Ascending aorta (tissue), 2 donors: ENCODE measurements at regions not wholly inside any gene's neighbourhood (a gene's known extent, or its start where the extent isn't known, plus 50 kb on each side); places are given as distances from the start of the nearest gene placed in this dataset.

Experiments used
- DNase-seq, 2 donors: peaks; one replicate each; pipeline ENCODE4 v3.0.0-alpha.2; 2019; ENCODE audit warnings: low spot score in 2 of 2
- H3K27ac ChIP-seq, 2 donors: fragments of 200-600 bp; sonication (generic); one replicate each; pipeline ENCODE4 v1.5.1; 2016 to 2017; ENCODE audit warnings: mild to moderate bottlenecking in 1 of 2
- H3K27me3 ChIP-seq: fragments of 200-600 bp; sonication (generic); one replicate; pipeline ENCODE4 v1.5.1; 2017
- H3K36me3 ChIP-seq, 2 donors: fragments of 200-600 bp; sonication (generic); one replicate each; pipeline ENCODE4 v1.5.1; 2016
- H3K4me1 ChIP-seq, 2 donors: fragments of 200-600 bp; sonication (generic); one replicate each; pipeline ENCODE4 v1.5.1; 2016 to 2017; ENCODE audit warnings: mild to moderate bottlenecking in 1 of 2
- H3K4me3 ChIP-seq, 2 donors: fragments of 200-600 bp; sonication (generic); one replicate each; pipeline ENCODE4 v1.5.1; 2016 to 2017; ENCODE audit warnings: mild to moderate bottlenecking in 1 of 2
- H3K9me3 ChIP-seq, 2 donors: fragments of 200-600 bp; sonication (generic); one replicate each; pipeline ENCODE4 v1.5.1; 2016
- CTCF ChIP-seq, 3 experiments: fragments of 200-600 bp in 2 of 3; fragments of 450-650 bp in 1 of 3; sonication (generic) in 2 of 3; IDR thresholded peaks; one replicate each; pipeline ENCODE4 v1.5.1; 2016 to 2019; ENCODE audit warnings: antibody characterized with exemption in 3 of 3, mild to moderate bottlenecking in 1 of 3, moderate library complexity in 1 of 3
- intact Hi-C: fragments of 100-400 bp; cut with DNase I; formaldehyde crosslinking; loops from one replicate; pipeline ENCODE4 v1.15.1; 2023

GRCh38 chr7:88456490-88456889 is 149.8 kb upstream of the STEAP4 start:
- DNase-seq = no peak
- H3K4me1 ChIP-seq = no peaks in the 10 kb centered on the region
- no peaks in the 10 kb centered on the region for H3K36me3 ChIP-seq
- H3K27me3 ChIP-seq = no peaks in the 10 kb centered on the region
- no peak overlapping the region for H3K4me3 ChIP-seq
- H3K9me3 ChIP-seq = no peaks in the 10 kb centered on the region
- no peak for TF ChIP-seq CTCF (IDR thresholded peaks at IDR 0.05)
- H3K27ac ChIP-seq = no peak overlapping the region
- intact Hi-C loops = no loop called here

- Histone ChIP-seq H3K9me3 (no peaks in the 10 kb centered on the region), H3K36me3 (no peaks in the 10 kb centered on the region), H3K4me3 (no peak overlapping the region), H3K27me3 (no peaks in the 10 kb centered on the region), H3K4me1 (no peaks in the 10 kb centered on the region), H3K27ac (no peak overlapping the region)
- no peak for TF ChIP-seq CTCF (IDR thresholded peaks at IDR 0.05)
- no peak for DNase-seq
- intact Hi-C loops = no loop called here
Measured at GRCh38 chr7:88455696-88456095, 149.0 kb upstream of the STEAP4 start.

GRCh38 chr7:88452646-88453045 is 146.0 kb upstream of the STEAP4 start:
- no peak for DNase-seq
- intact Hi-C loops = no loop called here
- no peak overlapping the region for H3K4me3 ChIP-seq
- TF ChIP-seq CTCF (IDR thresholded peaks at IDR 0.05) = no peak
- no peaks in the 10 kb centered on the region for H3K36me3 ChIP-seq
- H3K27me3 ChIP-seq = no peaks in the 10 kb centered on the region
- H3K9me3 ChIP-seq = no peaks in the 10 kb centered on the region
- no peak overlapping the region for H3K27ac ChIP-seq
- no peaks in the 10 kb centered on the region for H3K4me1 ChIP-seq

- no peak for TF ChIP-seq CTCF (IDR thresholded peaks at IDR 0.05)
Measured at GRCh38 chr7:88450874-88451273, 144.2 kb upstream of the STEAP4 start.

GRCh38 chr7:88449410-88449809 is 142.7 kb upstream of the STEAP4 start:
- H3K36me3 ChIP-seq = no peaks in the 10 kb centered on the region
- H3K4me1 ChIP-seq = no peaks in the 10 kb centered on the region
- no peak for DNase-seq
- intact Hi-C loops = no loop called here
- H3K27ac ChIP-seq = no peak overlapping the region
- no peak for TF ChIP-seq CTCF (IDR thresholded peaks at IDR 0.05)
- no peaks in the 10 kb centered on the region for H3K27me3 ChIP-seq
- H3K4me3 ChIP-seq = no peak overlapping the region
- H3K9me3 ChIP-seq = no peaks in the 10 kb centered on the region

More at GRCh38 chr7:88450874-88451273, 144.2 kb upstream of the STEAP4 start:
- H3K9me3 ChIP-seq = no peaks in the 10 kb centered on the region
- H3K27ac ChIP-seq = no peak overlapping the region
- H3K36me3 ChIP-seq = no peaks in the 10 kb centered on the region
- DNase-seq = no peak
- intact Hi-C loops = no loop called here
- H3K27me3 ChIP-seq = no peaks in the 10 kb centered on the region
- H3K4me3 ChIP-seq = no peak overlapping the region
- no peaks in the 10 kb centered on the region for H3K4me1 ChIP-seq

- Histone ChIP-seq H3K27ac (no peak overlapping the region), H3K9me3 (no peaks in the 10 kb centered on the region), H3K4me3 (no peak overlapping the region), H3K36me3 (no peaks in the 10 kb centered on the region), H3K27me3 (no peaks in the 10 kb centered on the region), H3K4me1 (no peaks in the 10 kb centered on the region)
- no peak for TF ChIP-seq CTCF (IDR thresholded peaks at IDR 0.05)
- intact Hi-C loops = no loop called here
- no peak for DNase-seq
Measured at GRCh38 chr7:88442413-88442812, 135.7 kb upstream of the STEAP4 start.
